Chondrocyte (in vitro differentiated cells): ENCODE measurements at regions not wholly inside any gene's neighbourhood (a gene's known extent, or its start where the extent isn't known, plus 50 kb on each side); places are given as distances from the start of the nearest gene placed in this dataset.

Experiments
- DNase-seq: peaks from one replicate; pipeline ENCODE4 v3.0.0; 2021; ENCODE audit warnings: mixed read lengths, low spot score
- H3K27ac Mint-ChIP-seq: one replicate; pipeline ENCODE4 v1.8.0; 2021; ENCODE audit warnings: mild to moderate bottlenecking, moderate library complexity, mixed read lengths; ENCODE audit not compliant: unreplicated experiment
- H3K27me3 Mint-ChIP-seq: 2 replicates; pipeline ENCODE4 v1.8.0; 2021; ENCODE audit warnings: low read depth, mixed read lengths
- H3K36me3 Mint-ChIP-seq: 2 replicates; pipeline ENCODE4 v1.8.0; 2021; ENCODE audit warnings: low read depth, mixed read lengths
- H3K4me1 Mint-ChIP-seq: 2 replicates; pipeline ENCODE4 v1.8.0; 2021; ENCODE audit warnings: low read depth, mild to moderate bottlenecking, mixed read lengths
- H3K4me3 Mint-ChIP-seq: one replicate; pipeline ENCODE4 v1.8.0; 2021; ENCODE audit warnings: mild to moderate bottlenecking, moderate library complexity, mixed read lengths; ENCODE audit not compliant: unreplicated experiment
- H3K9me3 Mint-ChIP-seq: 2 replicates; pipeline ENCODE4 v1.8.0; 2021; ENCODE audit warnings: low read depth, mixed read lengths
- TF ChIP-seq, protein P1 (sequence below): fragments of 200-600 bp; sonication (generic); IDR thresholded peaks from 2 replicates; pipeline ENCODE4 v1.5.0; 2021; ENCODE audit warnings: antibody characterized with exemption, mild to moderate bottlenecking, moderate library complexity

DNA sequence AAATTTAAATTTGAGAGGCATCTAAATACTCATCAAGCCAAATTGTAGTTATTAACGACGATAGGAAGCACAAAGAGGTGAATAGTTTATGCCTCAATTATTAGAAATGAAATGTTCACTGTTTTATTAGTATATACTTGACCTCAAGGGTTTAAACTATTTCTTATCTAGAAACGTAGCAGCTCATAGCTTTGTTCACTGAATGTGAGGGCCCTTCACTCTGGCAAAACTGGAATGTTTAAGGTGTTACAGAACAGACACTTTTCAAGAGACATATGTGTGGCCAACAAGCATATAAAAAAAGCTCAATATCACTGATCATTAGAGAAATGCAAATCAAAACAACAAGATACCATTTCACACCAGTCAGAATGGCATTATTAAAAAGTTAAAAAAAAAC lies 151.2 kb upstream of the KCNN2 start:
- peaks cover 3% of the 10 kb centered on the region for H3K36me3 Mint-ChIP-seq
- H3K9me3 Mint-ChIP-seq: peaks cover 2% of the 10 kb centered on the region
- H3K4me3 Mint-ChIP-seq: no peak overlapping the region
- H3K4me1 Mint-ChIP-seq: no peaks in the 10 kb centered on the region
- no peak for DNase-seq
- TF ChIP-seq, protein P1, sequence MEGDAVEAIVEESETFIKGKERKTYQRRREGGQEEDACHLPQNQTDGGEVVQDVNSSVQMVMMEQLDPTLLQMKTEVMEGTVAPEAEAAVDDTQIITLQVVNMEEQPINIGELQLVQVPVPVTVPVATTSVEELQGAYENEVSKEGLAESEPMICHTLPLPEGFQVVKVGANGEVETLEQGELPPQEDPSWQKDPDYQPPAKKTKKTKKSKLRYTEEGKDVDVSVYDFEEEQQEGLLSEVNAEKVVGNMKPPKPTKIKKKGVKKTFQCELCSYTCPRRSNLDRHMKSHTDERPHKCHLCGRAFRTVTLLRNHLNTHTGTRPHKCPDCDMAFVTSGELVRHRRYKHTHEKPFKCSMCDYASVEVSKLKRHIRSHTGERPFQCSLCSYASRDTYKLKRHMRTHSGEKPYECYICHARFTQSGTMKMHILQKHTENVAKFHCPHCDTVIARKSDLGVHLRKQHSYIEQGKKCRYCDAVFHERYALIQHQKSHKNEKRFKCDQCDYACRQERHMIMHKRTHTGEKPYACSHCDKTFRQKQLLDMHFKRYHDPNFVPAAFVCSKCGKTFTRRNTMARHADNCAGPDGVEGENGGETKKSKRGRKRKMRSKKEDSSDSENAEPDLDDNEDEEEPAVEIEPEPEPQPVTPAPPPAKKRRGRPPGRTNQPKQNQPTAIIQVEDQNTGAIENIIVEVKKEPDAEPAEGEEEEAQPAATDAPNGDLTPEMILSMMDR: no peak
- H3K27ac Mint-ChIP-seq: no peak overlapping the region
- H3K27me3 Mint-ChIP-seq: peaks cover 17% of the 10 kb centered on the region

DNA sequence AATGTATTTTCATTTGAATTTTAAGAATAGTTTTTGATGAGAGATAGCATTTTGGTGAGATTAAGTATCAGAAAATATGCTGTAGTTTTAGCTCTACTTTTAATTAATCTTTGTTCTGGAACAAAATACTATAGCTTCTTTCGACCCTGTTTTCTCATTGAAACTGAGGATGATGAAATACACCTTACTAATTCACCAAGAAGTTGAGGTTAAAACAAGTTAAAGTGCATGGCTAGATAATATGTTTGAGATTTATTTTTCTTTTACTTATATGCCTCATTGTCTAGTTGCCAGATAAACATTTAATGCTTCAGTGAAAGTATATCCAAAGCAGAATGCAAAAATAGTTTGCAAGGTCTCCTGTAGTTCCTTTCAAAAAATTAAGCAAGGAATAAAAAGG lies 140.1 kb upstream of the KCNN2 start:
- Mint-ChIP-seq H3K27ac (no peak overlapping the region), H3K4me3 (no peak overlapping the region), H3K36me3 (peaks cover 2% of the 10 kb centered on the region), H3K27me3 (no peaks in the 10 kb centered on the region), H3K4me1 (no peaks in the 10 kb centered on the region), H3K9me3 (peaks cover 20% of the 10 kb centered on the region)
- TF ChIP-seq, protein P1: no peak
- DNase-seq: no peak

DNA sequence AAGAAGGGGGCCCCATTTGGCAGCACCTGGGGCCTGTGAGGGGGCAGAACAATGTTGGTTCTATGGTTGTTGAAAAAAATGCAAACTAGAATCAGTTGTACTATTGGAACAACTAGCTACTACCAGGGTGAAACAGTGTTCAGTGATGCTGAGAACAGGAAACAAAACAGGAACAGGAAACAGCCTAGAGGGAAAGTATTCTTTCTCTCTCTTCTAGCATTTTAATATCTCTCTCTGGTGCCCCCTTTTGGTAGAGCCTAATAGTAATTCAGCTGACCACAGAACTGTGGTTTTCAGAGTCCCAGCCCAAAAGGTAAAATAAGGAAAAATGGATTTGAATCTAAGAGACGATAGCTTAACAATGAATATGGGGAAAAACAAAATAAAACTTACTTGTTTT lies 138.0 kb upstream of the KCNN2 start:
- Mint-ChIP-seq H3K4me3 (no peak overlapping the region), H3K36me3 (no peaks in the 10 kb centered on the region)
- TF ChIP-seq, protein P1: peak; percentile 61

DNA sequence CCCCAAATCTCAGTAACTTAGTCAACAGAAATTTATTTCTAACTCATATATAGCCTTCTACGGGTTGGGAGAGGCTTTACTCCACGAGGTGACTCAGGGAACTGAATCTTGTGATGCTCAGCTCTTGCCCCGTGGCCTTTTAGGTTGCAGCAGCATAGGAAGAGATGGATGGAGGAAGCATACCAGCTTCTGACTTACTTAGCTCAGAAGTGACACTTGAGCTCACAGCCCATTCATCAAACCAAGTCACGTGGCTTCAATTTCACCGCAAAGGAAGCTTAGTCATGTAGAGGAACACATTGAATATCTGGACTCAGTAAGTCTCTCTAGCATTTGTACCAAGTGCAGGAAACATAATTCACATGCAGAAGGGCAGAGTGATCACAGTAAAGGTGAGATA lies 124.1 kb upstream of the KCNN2 start:
- H3K4me3 Mint-ChIP-seq: no peak overlapping the region
- peaks cover 2% of the 10 kb centered on the region for H3K36me3 Mint-ChIP-seq
- TF ChIP-seq, protein P1: no peak
- no peak for DNase-seq
- H3K4me1 Mint-ChIP-seq: peaks cover 2% of the 10 kb centered on the region
- H3K9me3 Mint-ChIP-seq: peaks cover 17% of the 10 kb centered on the region
- peaks cover 2% of the 10 kb centered on the region for H3K27me3 Mint-ChIP-seq
- H3K27ac Mint-ChIP-seq: no peak overlapping the region

More for the DNA sequence above, 138.0 kb upstream of the KCNN2 start:
- DNase-seq: no peak
- no peaks in the 10 kb centered on the region for H3K27me3 Mint-ChIP-seq
- peaks cover 6% of the 10 kb centered on the region for H3K9me3 Mint-ChIP-seq
- no peaks in the 10 kb centered on the region for H3K4me1 Mint-ChIP-seq
- H3K27ac Mint-ChIP-seq: no peak overlapping the region

DNA sequence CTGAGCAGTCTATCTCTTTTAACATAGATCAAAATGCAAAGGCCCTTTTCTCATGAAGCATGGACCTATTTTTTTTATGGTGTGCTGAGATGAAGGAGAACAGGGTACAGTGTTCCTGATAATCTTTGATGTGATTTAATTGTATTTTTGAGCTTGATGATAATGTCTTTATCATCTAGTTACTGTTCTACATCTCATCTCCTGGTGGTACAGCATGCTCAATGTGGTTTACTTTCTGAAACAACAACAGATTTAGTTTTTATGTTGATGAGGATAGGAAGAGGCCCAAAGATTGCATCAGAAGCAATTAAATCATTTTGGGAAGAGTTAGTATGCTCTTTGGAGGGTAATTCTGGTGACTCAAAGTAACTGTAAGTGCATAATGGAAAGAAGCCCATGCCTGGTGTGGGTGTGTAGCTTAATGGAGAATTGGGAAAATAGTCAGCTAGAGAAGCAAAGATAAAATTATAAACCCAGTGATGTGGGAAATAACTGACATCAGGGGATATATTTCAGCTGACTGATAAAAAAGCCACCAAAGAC lies 123.0 kb upstream of the KCNN2 start:
- Mint-ChIP-seq H3K4me3 (no peak overlapping the region), H3K9me3 (peaks cover 14% of the 10 kb centered on the region), H3K4me1 (peaks cover 10% of the 10 kb centered on the region), H3K27ac (no peak overlapping the region), H3K36me3 (no peaks in the 10 kb centered on the region), H3K27me3 (peaks cover 2% of the 10 kb centered on the region)
- DNase-seq: no peak
- TF ChIP-seq, protein P1: no peak
